ENCODE measurements at regions not wholly inside any gene's neighbourhood (a gene's known extent, or its start where the extent isn't known, plus 50 kb on each side); places are given as distances from the start of the nearest gene placed in this dataset.
A peak's percentile ranks its signal among the peaks of the same experiment; 100 is the strongest.

- TF ChIP-seq CHCHD3 (CRISPR knock-in tag; IDR thresholded peaks at IDR 0.05) (no peak), ELK1 (CRISPR knock-in tag; IDR thresholded peaks at IDR 0.05) (no peak), PBX2 (CRISPR knock-in tag; IDR thresholded peaks at IDR 0.05; ENCODE audit: low read depth) (no peak), PBX2 (tag; conservative IDR thresholded peaks at IDR 0.05; ENCODE audit: low read depth) (peak; percentile 17; the same call in 1 of the 2 replicates), ZBTB49 (CRISPR knock-in tag; IDR thresholded peaks at IDR 0.05; ENCODE audit: borderline replicate concordance) (no peak), RAD21 (CRISPR knock-in tag; conservative IDR thresholded peaks at IDR 0.05 in 1 of 2, IDR thresholded peaks at IDR 0.05 in 1 of 2) (no peak), ZNF586 (CRISPR knock-in tag; conservative IDR thresholded peaks at IDR 0.05) (no peak), POLR3G (IDR thresholded peaks at IDR 0.05; ENCODE audit: extremely low read depth, insufficient read length, insufficient replicate concordance) (no peak), MEIS2 (IDR thresholded peaks at IDR 0.05; ENCODE audit: partially characterized antibody) (peak; percentile 90)
- TF ChIP-seq, protein P1, sequence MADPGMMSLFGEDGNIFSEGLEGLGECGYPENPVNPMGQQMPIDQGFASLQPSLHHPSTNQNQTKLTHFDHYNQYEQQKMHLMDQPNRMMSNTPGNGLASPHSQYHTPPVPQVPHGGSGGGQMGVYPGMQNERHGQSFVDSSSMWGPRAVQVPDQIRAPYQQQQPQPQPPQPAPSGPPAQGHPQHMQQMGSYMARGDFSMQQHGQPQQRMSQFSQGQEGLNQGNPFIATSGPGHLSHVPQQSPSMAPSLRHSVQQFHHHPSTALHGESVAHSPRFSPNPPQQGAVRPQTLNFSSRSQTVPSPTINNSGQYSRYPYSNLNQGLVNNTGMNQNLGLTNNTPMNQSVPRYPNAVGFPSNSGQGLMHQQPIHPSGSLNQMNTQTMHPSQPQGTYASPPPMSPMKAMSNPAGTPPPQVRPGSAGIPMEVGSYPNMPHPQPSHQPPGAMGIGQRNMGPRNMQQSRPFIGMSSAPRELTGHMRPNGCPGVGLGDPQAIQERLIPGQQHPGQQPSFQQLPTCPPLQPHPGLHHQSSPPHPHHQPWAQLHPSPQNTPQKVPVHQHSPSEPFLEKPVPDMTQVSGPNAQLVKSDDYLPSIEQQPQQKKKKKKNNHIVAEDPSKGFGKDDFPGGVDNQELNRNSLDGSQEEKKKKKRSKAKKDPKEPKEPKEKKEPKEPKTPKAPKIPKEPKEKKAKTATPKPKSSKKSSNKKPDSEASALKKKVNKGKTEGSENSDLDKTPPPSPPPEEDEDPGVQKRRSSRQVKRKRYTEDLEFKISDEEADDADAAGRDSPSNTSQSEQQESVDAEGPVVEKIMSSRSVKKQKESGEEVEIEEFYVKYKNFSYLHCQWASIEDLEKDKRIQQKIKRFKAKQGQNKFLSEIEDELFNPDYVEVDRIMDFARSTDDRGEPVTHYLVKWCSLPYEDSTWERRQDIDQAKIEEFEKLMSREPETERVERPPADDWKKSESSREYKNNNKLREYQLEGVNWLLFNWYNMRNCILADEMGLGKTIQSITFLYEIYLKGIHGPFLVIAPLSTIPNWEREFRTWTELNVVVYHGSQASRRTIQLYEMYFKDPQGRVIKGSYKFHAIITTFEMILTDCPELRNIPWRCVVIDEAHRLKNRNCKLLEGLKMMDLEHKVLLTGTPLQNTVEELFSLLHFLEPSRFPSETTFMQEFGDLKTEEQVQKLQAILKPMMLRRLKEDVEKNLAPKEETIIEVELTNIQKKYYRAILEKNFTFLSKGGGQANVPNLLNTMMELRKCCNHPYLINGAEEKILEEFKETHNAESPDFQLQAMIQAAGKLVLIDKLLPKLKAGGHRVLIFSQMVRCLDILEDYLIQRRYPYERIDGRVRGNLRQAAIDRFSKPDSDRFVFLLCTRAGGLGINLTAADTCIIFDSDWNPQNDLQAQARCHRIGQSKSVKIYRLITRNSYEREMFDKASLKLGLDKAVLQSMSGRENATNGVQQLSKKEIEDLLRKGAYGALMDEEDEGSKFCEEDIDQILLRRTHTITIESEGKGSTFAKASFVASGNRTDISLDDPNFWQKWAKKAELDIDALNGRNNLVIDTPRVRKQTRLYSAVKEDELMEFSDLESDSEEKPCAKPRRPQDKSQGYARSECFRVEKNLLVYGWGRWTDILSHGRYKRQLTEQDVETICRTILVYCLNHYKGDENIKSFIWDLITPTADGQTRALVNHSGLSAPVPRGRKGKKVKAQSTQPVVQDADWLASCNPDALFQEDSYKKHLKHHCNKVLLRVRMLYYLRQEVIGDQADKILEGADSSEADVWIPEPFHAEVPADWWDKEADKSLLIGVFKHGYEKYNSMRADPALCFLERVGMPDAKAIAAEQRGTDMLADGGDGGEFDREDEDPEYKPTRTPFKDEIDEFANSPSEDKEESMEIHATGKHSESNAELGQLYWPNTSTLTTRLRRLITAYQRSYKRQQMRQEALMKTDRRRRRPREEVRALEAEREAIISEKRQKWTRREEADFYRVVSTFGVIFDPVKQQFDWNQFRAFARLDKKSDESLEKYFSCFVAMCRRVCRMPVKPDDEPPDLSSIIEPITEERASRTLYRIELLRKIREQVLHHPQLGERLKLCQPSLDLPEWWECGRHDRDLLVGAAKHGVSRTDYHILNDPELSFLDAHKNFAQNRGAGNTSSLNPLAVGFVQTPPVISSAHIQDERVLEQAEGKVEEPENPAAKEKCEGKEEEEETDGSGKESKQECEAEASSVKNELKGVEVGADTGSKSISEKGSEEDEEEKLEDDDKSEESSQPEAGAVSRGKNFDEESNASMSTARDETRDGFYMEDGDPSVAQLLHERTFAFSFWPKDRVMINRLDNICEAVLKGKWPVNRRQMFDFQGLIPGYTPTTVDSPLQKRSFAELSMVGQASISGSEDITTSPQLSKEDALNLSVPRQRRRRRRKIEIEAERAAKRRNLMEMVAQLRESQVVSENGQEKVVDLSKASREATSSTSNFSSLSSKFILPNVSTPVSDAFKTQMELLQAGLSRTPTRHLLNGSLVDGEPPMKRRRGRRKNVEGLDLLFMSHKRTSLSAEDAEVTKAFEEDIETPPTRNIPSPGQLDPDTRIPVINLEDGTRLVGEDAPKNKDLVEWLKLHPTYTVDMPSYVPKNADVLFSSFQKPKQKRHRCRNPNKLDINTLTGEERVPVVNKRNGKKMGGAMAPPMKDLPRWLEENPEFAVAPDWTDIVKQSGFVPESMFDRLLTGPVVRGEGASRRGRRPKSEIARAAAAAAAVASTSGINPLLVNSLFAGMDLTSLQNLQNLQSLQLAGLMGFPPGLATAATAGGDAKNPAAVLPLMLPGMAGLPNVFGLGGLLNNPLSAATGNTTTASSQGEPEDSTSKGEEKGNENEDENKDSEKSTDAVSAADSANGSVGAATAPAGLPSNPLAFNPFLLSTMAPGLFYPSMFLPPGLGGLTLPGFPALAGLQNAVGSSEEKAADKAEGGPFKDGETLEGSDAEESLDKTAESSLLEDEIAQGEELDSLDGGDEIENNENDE (IDR thresholded peaks at IDR 0.05; ENCODE audit: low read depth, low read length): no peak
Observed at GRCh38 chr5:34553581-34553980, 102.5 kb upstream of the RAI14 start (continued).

Measured in K562 (cell line).